Brain microvascular endothelial cell (primary cell): ENCODE measurements at regions not wholly inside any gene's neighbourhood (a gene's known extent, or its start where the extent isn't known, plus 50 kb on each side); places are given as distances from the start of the nearest gene placed in this dataset.

ENCODE experiments used
- DNase-seq: peaks from one replicate; pipeline ENCODE4 v3.0.0-alpha.2; 2020
- H3K27ac ChIP-seq: fragments of 250-450 bp; sonication (Bioruptor Pico); 2 replicates; pipeline ENCODE4 v1.5.1; 2020; ENCODE audit warnings: mild to moderate bottlenecking, moderate library complexity
- H3K27me3 ChIP-seq: fragments of 250-450 bp; sonication (Bioruptor Pico); replicated peaks from 2 replicates; pipeline ENCODE4 v1.5.1; 2020; ENCODE audit warnings: mild to moderate bottlenecking
- H3K36me3 ChIP-seq: fragments of 250-450 bp; sonication (Bioruptor Pico); replicated peaks from 2 replicates; pipeline ENCODE4 v1.5.1; 2020; ENCODE audit warnings: mild to moderate bottlenecking
- H3K4me3 ChIP-seq: 2 replicates; pipeline ENCODE4 v1.5.1; 2011; ENCODE audit warnings: low read depth, mild to moderate bottlenecking, control low read depth, low read length, moderate library complexity
- CTCF ChIP-seq: IDR thresholded peaks from 2 replicates; pipeline ENCODE4 v1.5.1; 2011; ENCODE audit warnings: low read depth, mild to moderate bottlenecking, moderate library complexity, low read length, control low read depth, inconsistent platforms; ENCODE audit errors: missing control alignments
- in situ Hi-C: cut with HindIII; loops from 2 replicates; pipeline ENCODE4 v1.10.0; 2017; ENCODE audit warnings: low sequenced_read_pairs, low pct_ligation_motif_present

GRCh38 chr3:94596887-94597566 lies 534.2 kb downstream of the NSUN3 start:
- Histone ChIP-seq H3K36me3 (no peaks in the 10 kb centered on the region), H3K27me3 (no peaks in the 10 kb centered on the region), H3K27ac (no peak overlapping the region), H3K4me3 (no peak overlapping the region)
- in situ Hi-C loops: no loop called here
- TF ChIP-seq CTCF: no peak
- DNase-seq: no peak

- no peak overlapping the region for H3K4me3 ChIP-seq
- no peaks in the 10 kb centered on the region for H3K27me3 ChIP-seq
- in situ Hi-C loops: no loop called here
- H3K27ac ChIP-seq: no peak overlapping the region
- H3K36me3 ChIP-seq: no peaks in the 10 kb centered on the region
- TF ChIP-seq CTCF: no peak
- no peak for DNase-seq
These were observed 544.9 kb downstream of the NSUN3 start for GRCh38 chr3:94607778-94608177.

GRCh38 chr3:94609908-94610307 lies 547.0 kb downstream of the NSUN3 start:
- Histone ChIP-seq H3K4me3 (no peak overlapping the region), H3K27ac (no peak overlapping the region), H3K27me3 (no peaks in the 10 kb centered on the region), H3K36me3 (no peaks in the 10 kb centered on the region)
- in situ Hi-C loops: no loop called here
- no peak for TF ChIP-seq CTCF
- no peak for DNase-seq

GRCh38 chr3:94611596-94611995 lies 548.7 kb downstream of the NSUN3 start:
- in situ Hi-C loops: no loop called here
- Histone ChIP-seq H3K36me3 (no peaks in the 10 kb centered on the region), H3K27ac (no peak overlapping the region), H3K27me3 (no peaks in the 10 kb centered on the region), H3K4me3 (no peak overlapping the region)
- DNase-seq: no peak
- TF ChIP-seq CTCF: no peak

GRCh38 chr3:94612631-94613030 lies 549.8 kb downstream of the NSUN3 start:
- TF ChIP-seq CTCF: no peak
- no peak for DNase-seq
- H3K4me3 ChIP-seq: no peak overlapping the region
- no peaks in the 10 kb centered on the region for H3K27me3 ChIP-seq
- no peak overlapping the region for H3K27ac ChIP-seq
- in situ Hi-C loops: no loop called here
- H3K36me3 ChIP-seq: no peaks in the 10 kb centered on the region

- Histone ChIP-seq H3K27me3 (no peaks in the 10 kb centered on the region), H3K27ac (no peak overlapping the region), H3K36me3 (no peaks in the 10 kb centered on the region), H3K4me3 (no peak overlapping the region)
- no peak for TF ChIP-seq CTCF
- in situ Hi-C loops: no loop called here
- no peak for DNase-seq
These were observed 551.3 kb downstream of the NSUN3 start for GRCh38 chr3:94614192-94614591.
